GM12878 (cell line): ENCODE measurements at regions not wholly inside any gene's neighbourhood (a gene's known extent, or its start where the extent isn't known, plus 50 kb on each side); places are given as distances from the start of the nearest gene placed in this dataset.

ENCODE experiments used
- ATAC-seq: fragments of 200-7000 bp; cut with Tn5 transposase; 3 replicates; pipeline ENCODE4 v1.9.1; 2020; ENCODE audit warnings: mild to moderate bottlenecking, moderate library complexity
- BruUV-seq: library from RNA; stranded (reverse); fragments of 400-500 nt; replicated peaks from 2 replicates; lab custom pipeline; 2021; lab: Mats Ljungman, UMichigan
- CTCF ChIA-PET: fragments of 300-600 bp; sonication (Branson Sonifier 250); formaldehyde crosslinking; extraction: SDS; loops from one replicate; lab custom pipeline; 2021; ENCODE audit warnings: inconsistent platforms; lab: Yijun Ruan, JAX
- POLR2A ChIA-PET: fragments of 350-600 bp; formaldehyde crosslinking; extraction: SDS; loops from one replicate; lab custom pipeline; 2021; ENCODE audit warnings: inconsistent platforms; lab: Charles Lee
- RAD21 ChIA-PET: fragments of 300-600 bp; sonication (Branson Sonifier 250); formaldehyde crosslinking; loops from one replicate; lab custom pipeline; 2023; ENCODE audit warnings: antibody characterized with exemption; ENCODE audit not compliant: unreplicated experiment; lab: Charles Lee
- SMC1A ChIA-PET: fragments of 300-600 bp; sonication (Branson Sonifier 250); formaldehyde crosslinking; loops from one replicate; lab custom pipeline; 2023; ENCODE audit not compliant: unreplicated experiment, uncharacterized antibody; lab: Charles Lee
- DNase-seq: peaks from one replicate; pipeline ENCODE4 v3.0.0-alpha.2; 2011; ENCODE audit warnings: low read depth, low spot score
- FAIRE-seq: peaks from 3 replicates; lab custom pipeline; 2011; peaks lifted over from hg19 to GRCh38; lab: Jason Lieb, UNC
- H2AFZ ChIP-seq: 2 replicates; pipeline ENCODE4 v1.6.0; 2011; ENCODE audit warnings: low read depth, low read length, control low read depth; ENCODE audit not compliant: control insufficient read depth
- H3K27ac ChIP-seq: 2 replicates; pipeline ENCODE4 v1.5.1; 2011; ENCODE audit warnings: control low read depth; ENCODE audit not compliant: control insufficient read depth, insufficient read depth
- H3K27me3 ChIP-seq, 2 experiments: replicated peaks in 1 of 2; 2 replicates each; pipeline versions ENCODE4 v1.6.0 to v1.6.1; 2011; ENCODE audit warnings: low read length in 1 of 2; ENCODE audit not compliant: control insufficient read depth in 2 of 2, insufficient read depth in 2 of 2
- H3K36me3 ChIP-seq, 2 experiments: 2 replicates each; pipeline ENCODE4 v1.5.1; 2011; ENCODE audit warnings: low read length in 1 of 2; ENCODE audit not compliant: control insufficient read depth in 2 of 2, insufficient read depth in 2 of 2
- H3K4me1 ChIP-seq: 2 replicates; pipeline ENCODE4 v1.6.1; 2011; ENCODE audit warnings: mild to moderate bottlenecking, low read length, moderate library complexity, mixed read lengths; ENCODE audit not compliant: control insufficient read depth, insufficient read depth
- H3K4me2 ChIP-seq: 2 replicates; pipeline ENCODE4 v1.6.0; 2011; ENCODE audit warnings: control low read depth; ENCODE audit not compliant: control insufficient read depth, insufficient read depth
- H3K4me3 ChIP-seq: fragments of 200-600 bp; sonication (generic); 2 replicates; pipeline ENCODE4 v1.5.1; 2016
- H3K79me2 ChIP-seq: 2 replicates; pipeline ENCODE4 v1.6.0; 2011; ENCODE audit warnings: low read length; ENCODE audit not compliant: control insufficient read depth, insufficient read depth
- H3K9ac ChIP-seq: 2 replicates; pipeline ENCODE4 v1.8.0; 2011; ENCODE audit warnings: low read length, control low read depth, mixed read lengths; ENCODE audit not compliant: control insufficient read depth, insufficient read depth
- H3K9me3 ChIP-seq: replicated peaks from 3 replicates; pipeline ENCODE4 v1.5.1; 2011; ENCODE audit warnings: mild to moderate bottlenecking, low read length; ENCODE audit not compliant: control insufficient read depth, insufficient read depth
- H4K20me1 ChIP-seq: 2 replicates; pipeline ENCODE4 v1.6.0; 2011; ENCODE audit not compliant: control insufficient read depth, insufficient read depth
- BCLAF1 ChIP-seq: fragments of 450-650 bp; IDR thresholded peaks from 2 replicates; pipeline ENCODE4 v1.6.1; 2017; ENCODE audit warnings: antibody characterized with exemption, mild to moderate bottlenecking, moderate library complexity
- BHLHE40 ChIP-seq, 2 experiments: fragments of 450-650 bp in 1 of 2; IDR thresholded peaks; 2 replicates each; pipeline ENCODE4 v1.6.1; 2011 to 2017; ENCODE audit warnings: low read depth in 2 of 2, borderline replicate concordance in 1 of 2, improper control_type of control experiment in 1 of 2, low read length in 1 of 2, mild to moderate bottlenecking in 1 of 2
- CREB1 ChIP-seq: IDR thresholded peaks from 2 replicates; pipeline ENCODE4 v1.6.1; 2012; ENCODE audit warnings: low read depth, mild to moderate bottlenecking, inconsistent platforms
- E2F8 ChIP-seq: fragments of 450-650 bp; IDR thresholded peaks from 2 replicates; pipeline ENCODE4 v1.6.1; 2018; ENCODE audit warnings: mild to moderate bottlenecking, low read depth, moderate library complexity; ENCODE audit not compliant: partially characterized antibody
- HSF1 ChIP-seq: fragments of 150-350 bp; IDR thresholded peaks from 2 replicates; pipeline ENCODE4 v1.6.1; 2014; ENCODE audit warnings: mild to moderate bottlenecking, low read depth, low read length
- IRF3 ChIP-seq: fragments of 450-650 bp; IDR thresholded peaks from 2 replicates; pipeline ENCODE4 v1.6.1; 2014; ENCODE audit warnings: mild to moderate bottlenecking
- NR2C1 ChIP-seq: fragments of 450-650 bp; IDR thresholded peaks from 2 replicates; pipeline ENCODE4 v1.6.1; 2017; ENCODE audit warnings: antibody characterized with exemption, mild to moderate bottlenecking, moderate library complexity
- NR2F1 ChIP-seq: fragments of 450-650 bp; conservative IDR thresholded peaks from 2 replicates; pipeline ENCODE4 v1.6.1; 2017; ENCODE audit warnings: mild to moderate bottlenecking
- PKNOX1 ChIP-seq: fragments of 450-650 bp; IDR thresholded peaks from 2 replicates; pipeline ENCODE4 v1.6.1; 2016; ENCODE audit warnings: mild to moderate bottlenecking
- PML ChIP-seq: IDR thresholded peaks from 2 replicates; pipeline ENCODE4 v1.6.1; 2012; ENCODE audit warnings: low read length, inconsistent platforms
- RELA ChIP-seq: fragments of 450-650 bp; IDR thresholded peaks from 2 replicates; pipeline ENCODE4 v1.8.0; 2014; ENCODE audit warnings: borderline replicate concordance; ENCODE audit not compliant: partially characterized antibody
- SIN3A ChIP-seq: IDR thresholded peaks from 2 replicates; pipeline ENCODE4 v1.6.1; 2012; ENCODE audit warnings: low read depth, low read length, improper control_type of control experiment
- ZNF622 ChIP-seq: fragments of 450-650 bp; IDR thresholded peaks from 2 replicates; pipeline ENCODE4 v1.6.1; 2017; ENCODE audit warnings: mild to moderate bottlenecking, inconsistent platforms
- WGBS: methylation state at CpG from one replicate; pipeline ENCODE4 v1.1.6; 2016; ENCODE audit warnings: low lambda C conversion rate; ENCODE audit not compliant: insufficient replicate concordance, insufficient coverage; ENCODE audit errors: missing lambda C conversion rate; 5-methylcytosine and 5-hydroxymethylcytosine counted together
- in situ Hi-C: fragments of 300-500 bp; cut with MboI; formaldehyde crosslinking; loops from 9 replicates; pipeline ENCODE4 v1.14.3; 2018; ENCODE audit warnings: mixed read lengths
- intact Hi-C: fragments of 100-400 bp; cut with micrococcal nuclease; formaldehyde crosslinking; loops from one replicate; pipeline ENCODE4 v1.14.2; 2022; ENCODE audit not compliant: unreplicated experiment

- DNase-seq: no peak
- no peaks in the 10 kb centered on the region for H3K4me1 ChIP-seq
- H3K27me3 ChIP-seq: no peaks in the 10 kb centered on the region
- CTCF ChIA-PET: no interaction called here
- SMC1A ChIA-PET: no interaction called here
- H2AFZ ChIP-seq: no peak overlapping the region
- intact Hi-C loops (no loop called here), in situ Hi-C loops (no loop called here)
- BruUV-seq: no TSS peak
- no peak overlapping the region for H3K27ac ChIP-seq
- POLR2A ChIA-PET: no interaction called here
- H3K9ac ChIP-seq: no peak overlapping the region
- no peak for FAIRE-seq
- H3K36me3 ChIP-seq: no peaks in the 10 kb centered on the region
- no peak for ATAC-seq
- WGBS: 20% methylated on average over 9 of the region's 9 CpGs
- no peak overlapping the region for H3K4me3 ChIP-seq
- H3K4me2 ChIP-seq: no peak overlapping the region
- no peaks in the 10 kb centered on the region for H4K20me1 ChIP-seq
- H3K9me3 ChIP-seq: no peaks in the 10 kb centered on the region
- RAD21 ChIA-PET: no interaction called here
- H3K79me2 ChIP-seq: no peaks in the 10 kb centered on the region
- TF ChIP-seq NR2C1: no peak
- TF ChIP-seq SIN3A: no peak
- no peak for TF ChIP-seq CREB1
- no peak for TF ChIP-seq ZNF622
- TF ChIP-seq PML: no peak
- no peak for TF ChIP-seq E2F8
- no peak for TF ChIP-seq RELA
- TF ChIP-seq PKNOX1: no peak
- no peak for TF ChIP-seq HSF1
- TF ChIP-seq NR2F1: no peak
- no peak for TF ChIP-seq BHLHE40 (IDR thresholded peaks at IDR 0.05; ENCODE audit: borderline replicate concordance in 1 of 2, low read depth in 2 of 2, low read length in 1 of 2)
- TF ChIP-seq IRF3: no peak
- TF ChIP-seq BCLAF1: no peak
Observed at GRCh38 chr6:4347877-4348276, 212.5 kb upstream of the ECI2 start.
